LHCN-M2 (cell line): ENCODE measurements at regions not wholly inside any gene's neighbourhood (a gene's known extent, or its start where the extent isn't known, plus 50 kb on each side); places are given as distances from the start of the nearest gene placed in this dataset.

ENCODE experiments used
- DNase-seq: peaks from one replicate; pipeline ENCODE4 v3.0.0-alpha.2; 2012; ENCODE audit warnings: low read depth

- DNase-seq = no peak
Measured at GRCh38 chr5:61652916-61653315, 320.9 kb downstream of the ZSWIM6 start.

DNA sequence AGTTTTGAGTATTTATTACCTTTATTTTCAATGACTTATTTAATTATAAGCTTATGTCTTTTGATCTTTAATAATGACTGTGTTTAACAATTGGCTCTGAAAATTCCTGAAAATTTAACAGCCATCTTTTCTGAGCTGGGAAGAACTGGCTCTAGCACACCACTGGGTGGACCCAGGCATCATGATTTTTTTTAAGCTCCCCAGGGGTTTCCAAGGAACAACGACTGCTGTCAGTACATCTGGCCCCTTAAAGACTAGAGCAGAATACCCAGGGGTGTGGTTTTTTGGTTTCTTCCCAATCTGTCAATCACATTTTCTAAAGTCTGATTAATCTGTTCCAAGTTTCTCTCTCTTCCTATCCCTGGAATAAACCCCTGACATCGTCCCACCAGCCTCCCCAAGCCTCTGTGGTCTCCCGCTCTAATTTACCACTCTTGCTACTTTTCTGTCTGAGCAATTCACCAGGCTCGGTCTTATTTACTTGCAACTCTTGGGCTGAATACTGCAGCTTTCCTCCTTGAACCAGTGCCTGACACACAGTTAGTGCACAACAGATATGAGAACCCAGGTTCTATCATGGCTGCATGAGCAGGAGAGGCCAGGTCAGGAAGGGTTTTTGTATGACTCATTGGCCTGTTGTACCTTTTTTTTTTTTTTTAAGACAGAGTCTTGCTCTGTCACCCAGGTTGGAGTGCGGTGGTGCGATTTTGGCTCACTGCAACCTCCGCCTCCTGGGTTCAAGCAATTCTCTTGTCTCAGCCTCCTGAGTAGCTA lies 321.9 kb downstream of the ZSWIM6 start:
- no peak for DNase-seq

DNA sequence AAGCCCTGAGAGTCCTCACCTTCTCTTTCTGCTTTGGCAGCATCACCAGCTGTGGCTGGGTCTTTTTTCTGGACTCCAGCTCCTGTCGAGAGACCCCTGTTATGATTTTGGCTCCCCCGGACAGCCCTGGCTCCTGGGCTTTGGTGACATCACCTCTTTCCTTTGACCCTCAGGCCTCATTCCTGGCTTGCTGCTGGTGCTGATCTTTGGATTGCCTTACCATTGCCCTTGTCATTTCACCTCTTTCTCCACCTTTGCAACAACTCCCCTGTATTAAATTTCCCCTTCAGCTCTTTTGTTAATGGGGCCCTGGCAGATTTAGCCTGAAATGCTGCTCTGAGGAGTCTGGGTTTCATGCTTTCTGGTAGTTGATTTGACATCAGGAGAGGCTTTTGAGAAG lies 322.8 kb downstream of the ZSWIM6 start:
- DNase-seq = no peak

GRCh38 chr5:61657010-61657409 lies 325.0 kb downstream of the ZSWIM6 start:
- DNase-seq = no peak

GRCh38 chr5:61657686-61658085 lies 325.6 kb downstream of the ZSWIM6 start:
- DNase-seq = no peak

- DNase-seq = peak; percentile 56
Measured at GRCh38 chr5:61658592-61659008, 326.5 kb downstream of the ZSWIM6 start.

DNA sequence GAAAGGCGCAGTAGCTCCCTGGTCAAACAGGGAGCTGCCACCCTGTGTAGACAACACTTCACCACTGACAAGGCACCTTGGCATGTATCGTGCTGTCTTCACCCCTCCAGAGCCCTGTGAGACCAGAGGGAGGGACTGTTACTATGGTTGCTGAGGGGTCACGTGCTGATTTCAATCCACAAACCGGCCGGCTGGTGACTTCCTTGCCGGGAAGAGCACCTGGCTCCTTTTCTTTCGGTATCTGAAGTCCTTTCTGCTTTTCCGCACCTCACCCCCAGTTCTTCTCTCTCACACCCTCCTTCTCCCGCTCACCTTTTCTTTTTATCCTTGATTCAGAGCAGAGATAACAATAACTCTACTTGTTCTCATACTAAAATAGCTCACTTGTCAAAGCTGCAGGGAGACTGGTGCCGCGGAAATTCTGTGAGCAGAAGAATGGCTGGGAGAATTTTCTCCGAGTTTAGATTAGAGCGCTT lies 327.2 kb downstream of the ZSWIM6 start:
- DNase-seq = no peak

GRCh38 chr5:61662670-61663069 lies 330.6 kb downstream of the ZSWIM6 start:
- DNase-seq = no peak

- DNase-seq = no peak
Measured at GRCh38 chr5:61666064-61666621, 334.1 kb downstream of the ZSWIM6 start.

DNA sequence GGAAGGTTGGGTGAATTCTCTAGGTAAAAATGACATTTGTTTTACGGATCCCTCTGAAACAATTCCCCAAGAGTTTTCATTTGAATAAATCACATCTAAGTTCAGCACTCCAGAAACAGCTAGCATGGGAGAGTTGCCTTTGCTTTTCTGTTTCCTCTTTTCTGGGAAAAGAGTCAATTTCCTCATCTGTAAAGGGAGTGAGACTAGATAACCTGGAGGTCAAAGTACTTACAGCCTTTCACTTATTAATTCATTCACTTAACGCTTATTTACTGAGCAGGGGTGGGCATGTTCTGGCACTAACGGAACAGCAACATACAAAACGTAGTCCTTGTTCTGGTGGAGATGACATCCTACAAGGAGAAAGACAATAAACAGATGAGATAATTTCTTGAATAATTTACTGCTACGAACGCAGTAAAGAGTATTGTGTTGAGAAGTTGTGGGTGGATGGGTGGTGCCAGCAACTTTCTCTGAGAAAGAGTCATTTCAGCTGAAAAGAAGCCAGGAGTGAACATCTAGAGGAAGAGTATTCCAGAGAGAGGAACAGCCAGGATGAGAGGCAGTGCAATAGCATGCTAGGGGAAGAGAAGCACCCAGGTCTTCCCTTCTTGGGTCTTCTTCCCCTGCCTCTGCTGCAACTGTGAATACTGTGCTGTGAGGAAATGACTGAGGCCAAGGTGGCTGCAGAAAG lies 335.6 kb downstream of the ZSWIM6 start:
- DNase-seq = no peak

DNA sequence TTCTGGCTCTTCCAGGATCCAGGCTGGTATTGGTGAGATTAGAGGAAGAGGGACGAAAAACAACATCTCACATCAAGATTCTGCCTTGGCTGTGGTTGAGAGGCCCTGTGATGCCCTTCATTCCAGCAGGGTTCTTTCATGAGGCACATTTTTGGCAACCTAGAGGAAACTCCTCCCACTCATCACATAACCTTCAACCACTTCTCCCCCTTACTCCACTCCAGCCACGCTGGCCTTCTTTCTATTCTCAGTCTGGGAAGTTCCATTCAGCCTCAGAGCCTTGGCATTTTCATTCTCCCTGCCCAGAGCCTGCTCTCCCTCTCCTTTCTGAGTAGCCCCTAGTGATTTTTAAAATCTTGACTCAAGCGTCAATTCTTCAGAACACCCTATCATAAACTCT lies 337.5 kb downstream of the ZSWIM6 start:
- no peak for DNase-seq

DNA sequence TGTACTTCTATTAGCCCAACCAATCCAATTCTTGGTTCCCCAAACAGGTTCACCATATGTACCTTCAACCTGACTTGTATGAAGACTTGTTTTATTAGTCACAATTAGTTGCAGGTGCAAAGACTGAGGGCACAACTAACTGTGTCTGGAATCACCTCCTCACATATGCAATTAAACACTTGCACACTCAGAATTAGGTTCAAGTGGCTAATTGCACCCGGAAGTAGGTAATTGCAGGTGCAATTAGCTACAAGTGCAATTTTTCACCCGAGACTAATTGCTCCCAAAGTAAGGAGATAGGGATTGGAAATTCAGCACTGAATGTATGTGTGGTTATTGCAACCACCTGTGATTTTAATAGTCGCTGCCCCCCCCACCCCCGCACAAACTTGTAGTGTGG lies 338.9 kb downstream of the ZSWIM6 start:
- DNase-seq = no peak

DNA sequence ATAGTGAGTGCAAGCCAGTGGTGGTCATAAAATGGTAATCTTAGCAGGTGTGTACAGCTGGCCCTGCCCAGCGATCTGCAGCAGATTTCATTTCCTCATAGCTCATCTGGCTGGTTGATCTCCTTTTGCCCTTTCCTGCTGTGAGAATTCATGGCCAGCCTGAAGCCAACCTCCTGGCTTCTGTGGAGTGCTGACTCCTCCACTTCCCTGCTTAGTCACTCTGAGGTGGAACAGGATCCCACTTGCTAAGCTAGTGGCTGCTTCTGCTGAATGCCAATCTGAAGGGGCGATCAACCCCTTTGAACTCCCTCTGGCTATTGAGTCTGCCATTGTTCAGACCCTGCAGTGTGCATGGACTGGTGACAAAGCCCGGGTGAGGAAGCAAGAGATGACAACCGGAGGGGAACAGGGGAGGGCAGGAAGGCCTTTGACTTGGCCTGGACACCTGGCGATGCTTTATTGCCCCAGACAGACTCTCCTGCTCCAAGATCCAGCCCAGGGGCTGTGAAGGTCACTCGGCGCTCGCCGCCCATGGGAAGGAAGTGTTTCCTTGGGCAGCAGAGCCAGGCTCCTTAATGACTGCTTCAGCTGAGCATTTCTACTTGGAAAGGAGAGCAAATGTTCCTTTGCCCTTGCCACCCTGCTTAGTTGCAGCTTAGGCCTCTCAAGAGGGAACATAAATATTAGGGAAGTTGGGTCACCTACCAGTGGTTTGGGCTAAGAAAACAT lies 341.1 kb downstream of the ZSWIM6 start:
- DNase-seq = peak; percentile 53

DNA sequence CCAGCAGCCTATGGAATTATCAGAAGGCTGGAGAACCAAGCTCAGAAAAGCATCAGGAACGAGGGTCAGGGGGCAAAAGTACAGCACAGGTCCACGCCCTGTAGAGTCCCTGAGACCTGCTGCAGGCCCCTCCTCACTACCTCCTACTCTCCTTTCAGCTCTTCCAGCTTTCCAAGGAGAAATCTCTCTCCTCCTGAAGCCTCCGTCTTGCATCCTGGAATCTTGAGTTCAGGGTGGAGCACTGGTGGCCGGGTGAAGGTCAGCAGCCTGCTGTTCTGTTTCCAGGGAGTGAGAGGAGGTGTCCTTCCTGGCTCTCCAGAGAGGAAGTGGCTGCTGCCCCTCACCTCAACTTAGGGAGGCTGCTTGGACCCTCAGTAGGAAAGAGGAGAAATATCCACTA lies 342.3 kb downstream of the ZSWIM6 start:
- DNase-seq = no peak

DNA sequence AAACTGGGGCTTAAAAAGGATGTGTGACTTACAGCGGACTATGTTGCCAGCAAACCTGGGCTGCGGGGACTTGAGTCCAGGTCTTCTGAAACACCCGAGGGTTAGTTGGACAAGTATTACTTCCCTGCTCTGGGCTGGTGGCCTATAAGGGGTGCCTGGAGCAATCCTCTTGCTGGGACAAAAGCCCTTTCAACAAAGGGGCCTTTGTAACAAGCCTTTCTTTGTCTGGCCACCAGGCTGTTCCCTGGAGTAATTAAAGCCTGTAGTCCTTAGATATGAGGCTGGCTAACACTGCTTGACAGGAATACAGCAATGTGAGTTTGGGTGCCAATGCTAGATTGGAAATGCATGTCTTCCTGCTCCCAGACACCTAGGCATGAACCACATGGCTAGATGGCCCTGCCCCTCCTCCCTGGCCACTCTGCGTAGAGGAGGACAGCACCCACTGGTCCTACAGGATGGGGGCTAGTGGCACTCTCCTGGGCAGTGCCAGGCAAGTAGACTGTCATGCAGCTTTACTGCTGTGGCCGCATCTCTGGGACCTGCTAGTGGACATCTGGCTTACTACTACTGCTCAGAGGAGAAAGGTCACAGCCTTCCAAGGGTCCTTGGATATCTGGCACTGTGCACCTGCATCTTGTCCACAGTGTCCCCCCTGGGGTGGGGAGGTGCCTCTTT lies 343.1 kb downstream of the ZSWIM6 start:
- no peak for DNase-seq

- DNase-seq = no peak
Measured at GRCh38 chr5:61677220-61677619, 345.2 kb downstream of the ZSWIM6 start.

DNA sequence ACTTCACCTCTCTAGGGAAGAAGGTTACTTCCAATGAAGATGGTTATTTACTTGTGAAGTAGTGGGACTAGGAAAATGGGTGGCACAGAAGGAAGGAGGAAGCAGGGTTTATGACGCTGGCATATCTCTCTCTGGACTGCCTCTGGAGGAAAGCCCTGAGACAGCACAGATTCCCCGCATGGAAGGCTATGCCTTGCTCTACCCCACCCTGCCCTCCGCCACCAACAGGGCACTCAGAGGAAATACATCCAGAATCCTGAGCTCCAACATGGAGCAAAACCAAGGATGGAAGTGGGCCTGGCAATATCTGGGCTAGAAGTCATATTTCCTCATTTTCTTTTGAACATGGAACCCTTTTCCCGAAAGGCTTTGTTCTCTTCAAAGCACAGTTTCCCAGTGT lies 346.9 kb downstream of the ZSWIM6 start:
- DNase-seq = no peak

- DNase-seq = no peak
Measured at GRCh38 chr5:61679562-61679961, 347.5 kb downstream of the ZSWIM6 start.

- no peak for DNase-seq
Measured at GRCh38 chr5:61680247-61680646, 348.2 kb downstream of the ZSWIM6 start.

DNA sequence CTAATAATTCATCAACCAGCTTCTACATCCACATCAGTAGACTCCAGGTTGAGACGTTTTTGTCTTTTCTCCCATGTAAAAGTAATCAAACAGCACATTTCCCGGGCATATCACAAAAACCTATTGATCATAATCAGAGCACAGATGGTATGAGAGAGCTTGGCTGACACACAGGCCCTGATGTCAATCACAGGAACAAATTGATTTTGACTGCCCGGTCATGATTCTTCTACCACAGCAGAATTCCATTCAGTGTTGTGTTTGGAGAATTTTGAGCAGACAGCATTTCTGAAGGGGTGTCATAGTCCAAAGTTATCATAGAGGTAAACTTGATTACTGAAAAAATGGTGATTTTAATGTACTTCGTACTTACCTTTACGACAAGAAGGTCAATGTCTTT lies 351.1 kb downstream of the ZSWIM6 start:
- no peak for DNase-seq

- DNase-seq = no peak
Measured at GRCh38 chr5:61683926-61684325, 351.9 kb downstream of the ZSWIM6 start.
